Endothelial cell of umbilical vein (primary cell): ENCODE measurements at regions not wholly inside any gene's neighbourhood (a gene's known extent, or its start where the extent isn't known, plus 50 kb on each side); places are given as distances from the start of the nearest gene placed in this dataset.

Experiments
- BruUV-seq: library from RNA; stranded (reverse); fragments of 400-500 nt; replicated peaks from 2 replicates; lab custom pipeline; 2021; lab: Mats Ljungman, UMichigan
- CTCF ChIA-PET: fragments of 300-600, 350-600 bp; sonication (Branson Sonifier 250); formaldehyde crosslinking; loops from one replicate; lab custom pipeline; 2021; ENCODE audit warnings: antibody characterized with exemption, inconsistent platforms; lab: Charles Lee
- POLR2A ChIA-PET: fragments of 300-600, 350-600 bp; sonication (Branson Sonifier 250); formaldehyde crosslinking; loops from one replicate; lab custom pipeline; 2021; ENCODE audit warnings: antibody characterized with exemption, inconsistent platforms; lab: Charles Lee
- DNase-seq: peaks from one replicate; pipeline ENCODE4 v3.0.0-alpha.2; 2011; ENCODE audit warnings: low read depth, low spot score
- FAIRE-seq: peaks from 2 replicates; lab custom pipeline; 2011; peaks lifted over from hg19 to GRCh38; lab: Jason Lieb, UNC
- H2AFZ ChIP-seq: 2 replicates; pipeline ENCODE4 v1.6.0; 2012; ENCODE audit warnings: low read depth, low read length, control low read depth, inconsistent platforms
- H3K27ac ChIP-seq: 2 replicates; pipeline ENCODE4 v1.5.1; 2011; ENCODE audit warnings: low read depth, mild to moderate bottlenecking, control low read depth, low read length, moderate library complexity; ENCODE audit not compliant: insufficient read depth
- H3K27me3 ChIP-seq, 2 experiments: 2 replicates each; pipeline versions ENCODE4 v1.6.0 to v1.6.1; 2011; ENCODE audit warnings: low read length in 2 of 2, mixed read lengths in 1 of 2; ENCODE audit not compliant: control insufficient read depth in 2 of 2, insufficient read depth in 2 of 2
- H3K36me3 ChIP-seq, 2 experiments: 2 replicates in 1 of 2; 3 replicates in 1 of 2; pipeline ENCODE4 v1.5.1; 2011; ENCODE audit warnings: low read length in 2 of 2, mild to moderate bottlenecking in 1 of 2, moderate library complexity in 1 of 2; ENCODE audit not compliant: control insufficient read depth in 2 of 2, insufficient read depth in 2 of 2; ENCODE audit errors: extremely low read depth in 1 of 2
- H3K4me1 ChIP-seq: 3 replicates; pipeline ENCODE4 v1.5.1; 2011; ENCODE audit warnings: mild to moderate bottlenecking, low read length; ENCODE audit not compliant: control insufficient read depth, insufficient read depth; ENCODE audit errors: extremely low read depth
- H3K4me2 ChIP-seq: 2 replicates; pipeline ENCODE4 v1.6.1; 2011; ENCODE audit warnings: low read length, control low read depth, mixed read lengths; ENCODE audit not compliant: insufficient read depth
- H3K4me3 ChIP-seq, 3 experiments: fragments of 200-600 bp in 1 of 3; sonication (generic), shearing (Covaris generic) in 1 of 3; replicated peaks in 1 of 3; 2 replicates each; pipeline ENCODE4 v1.5.1; 2011 to 2016; ENCODE audit warnings: control low read depth in 3 of 3, low read length in 3 of 3, mild to moderate bottlenecking in 2 of 3, inconsistent platforms in 1 of 3, low read depth in 1 of 3, moderate library complexity in 1 of 3; ENCODE audit not compliant: insufficient read depth in 1 of 3
- H3K79me2 ChIP-seq: 2 replicates; pipeline ENCODE4 v1.6.0; 2012; ENCODE audit warnings: low read length, inconsistent platforms; ENCODE audit not compliant: control insufficient read depth, insufficient read depth
- H3K9ac ChIP-seq: replicated peaks from 2 replicates; pipeline ENCODE3; 2011; ENCODE audit warnings: low read length, control low read depth; ENCODE audit not compliant: insufficient read depth; ENCODE audit errors: extremely low read depth
- H3K9me1 ChIP-seq: replicated peaks from 3 replicates; pipeline ENCODE4 v1.6.0; 2011; ENCODE audit warnings: mild to moderate bottlenecking, low read length; ENCODE audit not compliant: control insufficient read depth, insufficient read depth; ENCODE audit errors: extremely low read depth
- H3K9me3 ChIP-seq: replicated peaks from 2 replicates; pipeline ENCODE4 v1.5.1; 2012; ENCODE audit warnings: low read length, inconsistent platforms; ENCODE audit not compliant: control insufficient read depth, insufficient read depth
- H4K20me1 ChIP-seq: replicated peaks from 2 replicates; pipeline ENCODE3; 2011; ENCODE audit warnings: mild to moderate bottlenecking, low read length; ENCODE audit not compliant: control insufficient read depth, insufficient read depth; ENCODE audit errors: extremely low read depth
- CTCF ChIP-seq, 2 donors: IDR thresholded peaks; 1 replicate in 1 of 2; 2 replicates in 1 of 2; pipeline ENCODE4 v1.5.1; 2011; ENCODE audit warnings: low read length in 2 of 2, mild to moderate bottlenecking in 2 of 2, moderate library complexity in 2 of 2, control low read depth in 1 of 2, inconsistent platforms in 1 of 2, low read depth in 1 of 2; ENCODE audit not compliant: insufficient read depth in 1 of 2; ENCODE audit errors: extremely low read depth in 1 of 2
- EZH2 ChIP-seq: IDR thresholded peaks from 2 replicates; pipeline ENCODE4 v1.6.1; 2012; ENCODE audit warnings: borderline replicate concordance, low read depth, mild to moderate bottlenecking, moderate library complexity, low read length, inconsistent platforms; ENCODE audit not compliant: severe bottlenecking
- FOS ChIP-seq: IDR thresholded peaks from 2 replicates; pipeline ENCODE4 v1.6.1; 2011; ENCODE audit warnings: mild to moderate bottlenecking, low read length, moderate library complexity, borderline replicate concordance; ENCODE audit not compliant: insufficient read depth
- GATA2 ChIP-seq: IDR thresholded peaks from 2 replicates; pipeline ENCODE4 v1.7.0; 2011; ENCODE audit warnings: low read depth, mild to moderate bottlenecking, moderate library complexity, mixed read lengths, low read length; ENCODE audit not compliant: insufficient read length, insufficient read depth
- JUN ChIP-seq: IDR thresholded peaks from 2 replicates; pipeline ENCODE4 v1.6.1; 2011; ENCODE audit warnings: borderline replicate concordance, low read depth; ENCODE audit not compliant: insufficient read length, insufficient read depth
- MYC ChIP-seq: IDR thresholded peaks from one replicate; pipeline ENCODE4 v1.6.1; 2011; ENCODE audit warnings: mild to moderate bottlenecking, low read depth, low read length
- POLR2A ChIP-seq: IDR thresholded peaks from 2 replicates; pipeline ENCODE4 v1.6.1; 2012; ENCODE audit warnings: low read depth, mild to moderate bottlenecking, control low read depth, low read length
- POLR2AphosphoS5 ChIP-seq: IDR thresholded peaks from 2 replicates; pipeline ENCODE4 v1.6.1; 2012; ENCODE audit warnings: low read depth, mild to moderate bottlenecking, control low read depth, low read length, moderate library complexity; ENCODE audit not compliant: insufficient read depth
- dilution Hi-C: fragments of 300-500 bp; cut with MboI; formaldehyde crosslinking; loops from one replicate; pipeline ENCODE4 v1.15.0; 2019; ENCODE audit warnings: low sequenced_read_pairs; ENCODE audit not compliant: extremely low pct_ligation_motif_present
- intact Hi-C: fragments of 100-400 bp; cut with micrococcal nuclease; formaldehyde crosslinking; loops from one replicate; pipeline ENCODE4 v1.10.0; 2022
- TF ChIP-seq, protein P1 (sequence below): IDR thresholded peaks from 2 replicates; pipeline ENCODE4 v1.6.1; 2011; ENCODE audit not compliant: insufficient read depth, insufficient read length

DNA sequence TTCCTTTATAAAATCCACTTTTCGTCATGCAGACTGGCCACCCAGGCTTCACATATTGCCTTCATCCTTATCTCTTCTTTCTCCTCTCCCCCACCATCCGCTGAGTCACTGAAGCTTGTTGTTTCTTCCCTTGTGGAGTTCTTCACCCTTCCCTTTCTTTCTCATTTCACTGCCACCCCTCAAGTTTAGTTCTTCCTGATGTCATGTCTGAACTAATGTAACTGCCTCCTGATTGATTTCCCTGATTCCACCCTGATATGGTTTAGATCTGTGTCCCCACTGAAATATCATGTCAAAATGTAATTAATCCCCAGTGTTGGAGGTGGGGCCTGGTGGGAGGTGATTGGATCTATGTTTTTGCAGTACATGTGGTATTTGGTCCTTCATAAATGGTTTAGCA lies 151.4 kb downstream of the CPEB2 start:
- H3K27ac ChIP-seq = no peak overlapping the region
- intact Hi-C loops = no loop called here
- H3K27me3 ChIP-seq = no peaks in the 10 kb centered on the region
- TF ChIP-seq MYC (no peak), FOS (no peak), CTCF (IDR thresholded peaks at IDR 0.05; ENCODE audit: extremely low read depth in 1 of 2, insufficient read depth in 1 of 2, low read depth in 1 of 2, low read length in 2 of 2) (no peak), JUN (no peak), POLR2A (no peak), POLR2AphosphoS5 (no peak), GATA2 (no peak), EZH2 (no peak)
- TF ChIP-seq, protein P1, sequence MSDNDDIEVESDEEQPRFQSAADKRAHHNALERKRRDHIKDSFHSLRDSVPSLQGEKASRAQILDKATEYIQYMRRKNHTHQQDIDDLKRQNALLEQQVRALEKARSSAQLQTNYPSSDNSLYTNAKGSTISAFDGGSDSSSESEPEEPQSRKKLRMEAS = no peak
- FAIRE-seq = no peak
- no peaks in the 10 kb centered on the region for H3K9me3 ChIP-seq
- dilution Hi-C loops = no loop called here
- H3K79me2 ChIP-seq = no peaks in the 10 kb centered on the region
- H3K4me2 ChIP-seq = no peak overlapping the region
- H3K9me1 ChIP-seq = no peaks in the 10 kb centered on the region
- H3K4me1 ChIP-seq = peaks cover 9% of the 10 kb centered on the region
- no TSS peak for BruUV-seq
- CTCF ChIA-PET = no interaction called here
- POLR2A ChIA-PET = no interaction called here
- DNase-seq = no peak
- H4K20me1 ChIP-seq = no peaks in the 10 kb centered on the region
- H3K36me3 ChIP-seq = no peaks in the 10 kb centered on the region
- no peak overlapping the region for H3K9ac ChIP-seq
- H2AFZ ChIP-seq = no peak overlapping the region
- no peak overlapping the region for H3K4me3 ChIP-seq
